ENCODE measurements at regions not wholly inside any gene's neighbourhood (a gene's known extent, or its start where the extent isn't known, plus 50 kb on each side); places are given as distances from the start of the nearest gene placed in this dataset.

- DNase-seq (ENCODE audit: low spot score in 2 of 2) (no peak), ATAC-seq (no peak)
- Mint-ChIP-seq H3K36me3 (no peaks in the 10 kb centered on the region), H3K9me3 (no peaks in the 10 kb centered on the region), H3K27ac (no peak overlapping the region), H3K4me1 (no peaks in the 10 kb centered on the region), H3K4me3 (no peak overlapping the region)
Measured at GRCh38 chr5:35309365-35310130, 79.3 kb upstream of the PRLR start.

- H3K27ac Mint-ChIP-seq: no peak overlapping the region
- no peaks in the 10 kb centered on the region for H3K9me3 Mint-ChIP-seq
- DNase-seq (ENCODE audit: low spot score in 2 of 2) (no peak), ATAC-seq (no peak)
- no peaks in the 10 kb centered on the region for H3K4me1 Mint-ChIP-seq
- H3K4me3 Mint-ChIP-seq: no peak overlapping the region
- no peaks in the 10 kb centered on the region for H3K36me3 Mint-ChIP-seq
Measured at GRCh38 chr5:35308421-35308820, 78.1 kb upstream of the PRLR start.

DNA sequence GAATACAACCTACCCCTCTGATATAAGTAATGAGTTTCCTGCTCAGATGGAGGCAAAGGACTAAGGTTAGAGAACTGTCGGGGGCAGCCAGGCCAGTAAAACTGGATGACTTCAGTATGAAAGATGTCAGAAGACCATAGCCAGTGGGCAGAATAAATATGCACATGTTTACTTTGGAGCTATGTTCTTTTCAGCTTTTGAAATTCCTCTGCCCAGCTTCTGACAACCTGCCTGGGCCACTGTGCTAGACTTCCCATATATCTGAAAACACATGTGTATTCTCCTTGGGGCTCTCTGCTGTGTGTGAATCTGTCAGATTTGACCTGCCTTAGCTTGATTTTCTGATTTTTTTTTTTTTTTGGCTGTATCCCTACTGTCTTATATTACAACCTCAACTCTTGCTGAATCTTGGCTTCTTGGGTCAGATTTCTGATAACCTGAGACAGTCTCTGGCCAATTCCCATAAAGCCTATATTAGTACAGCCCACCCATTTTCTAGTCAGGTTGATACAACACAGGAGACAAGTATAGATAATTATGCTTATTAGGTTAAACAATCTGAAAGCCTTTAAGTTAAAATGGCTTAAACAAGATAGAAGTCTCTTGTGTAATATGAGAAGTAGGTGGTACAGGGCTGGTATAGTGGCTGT lies 76.6 kb upstream of the PRLR start:
- Mint-ChIP-seq H3K4me3 (no peak overlapping the region), H3K27ac (no peak overlapping the region), H3K4me1 (no peaks in the 10 kb centered on the region), H3K9me3 (no peaks in the 10 kb centered on the region), H3K36me3 (no peaks in the 10 kb centered on the region)
- ATAC-seq (no peak), DNase-seq (ENCODE audit: low spot score in 2 of 2) (no peak)

DNA sequence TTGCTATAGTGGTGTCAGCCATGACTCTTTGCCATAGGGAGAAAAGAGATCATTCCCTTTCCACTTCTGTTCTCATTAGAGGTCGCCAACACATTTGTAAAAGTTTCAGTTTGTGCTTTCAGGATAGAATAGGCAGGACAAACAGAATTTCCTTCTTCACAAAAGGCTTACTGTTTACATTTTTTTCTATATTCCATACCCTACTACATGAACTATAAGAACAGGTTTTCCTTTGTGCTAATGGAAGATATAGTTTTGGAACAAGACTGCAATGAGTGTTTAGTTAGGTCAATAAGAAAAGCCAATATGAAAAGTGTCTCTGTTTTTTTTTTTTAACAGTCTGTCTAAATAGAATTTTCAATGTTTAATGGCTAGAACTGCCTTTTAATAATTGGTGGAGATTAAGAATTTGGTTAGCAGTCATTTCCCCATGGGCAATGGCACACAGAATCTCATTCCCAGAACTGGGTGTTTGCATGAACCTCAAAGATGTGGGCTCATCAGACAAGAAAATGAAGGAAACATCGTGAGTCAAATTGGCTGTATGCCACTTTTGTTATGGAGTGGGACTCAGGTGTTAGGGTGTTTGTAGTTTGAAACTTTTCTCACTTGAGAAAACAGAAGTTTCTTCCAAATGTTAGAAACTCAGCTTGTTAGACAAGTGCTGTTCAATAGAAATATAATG lies 75.2 kb upstream of the PRLR start:
- Mint-ChIP-seq H3K4me1 (no peaks in the 10 kb centered on the region), H3K27ac (no peak overlapping the region), H3K36me3 (no peaks in the 10 kb centered on the region), H3K4me3 (no peak overlapping the region), H3K9me3 (peaks cover 2% of the 10 kb centered on the region)
- ATAC-seq (no peak), DNase-seq (ENCODE audit: low spot score in 2 of 2) (no peak)

DNA sequence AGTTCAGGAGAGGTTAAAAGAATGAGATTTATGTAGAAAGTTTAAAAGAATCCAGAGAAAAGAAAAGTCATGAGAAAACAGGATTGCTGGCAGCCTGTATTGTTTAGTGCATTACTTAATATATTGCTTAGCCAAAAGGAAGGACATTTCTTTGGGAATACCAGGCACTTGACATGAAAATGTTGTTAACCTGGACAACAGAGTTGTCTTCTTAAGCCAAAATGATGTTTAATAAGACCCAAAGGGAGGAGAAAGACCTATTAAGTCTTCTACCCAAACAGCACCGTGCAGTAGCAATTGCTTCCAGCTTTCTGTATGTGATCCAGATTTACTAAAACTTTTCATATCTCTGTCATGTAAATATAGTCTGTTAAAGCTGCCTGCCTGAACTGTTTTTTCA lies 74.0 kb upstream of the PRLR start:
- Mint-ChIP-seq H3K4me3 (no peak overlapping the region), H3K9me3 (peaks cover 2% of the 10 kb centered on the region), H3K36me3 (no peaks in the 10 kb centered on the region), H3K27ac (no peak overlapping the region), H3K4me1 (no peaks in the 10 kb centered on the region)
- DNase-seq (ENCODE audit: low spot score in 2 of 2) (no peak), ATAC-seq (no peak)

GRCh38 chr5:35303152-35303551 lies 72.9 kb upstream of the PRLR start:
- Mint-ChIP-seq H3K9me3 (peaks cover 2% of the 10 kb centered on the region), H3K36me3 (no peaks in the 10 kb centered on the region), H3K4me1 (no peaks in the 10 kb centered on the region), H3K4me3 (no peak overlapping the region), H3K27ac (no peak overlapping the region)
- ATAC-seq (no peak), DNase-seq (ENCODE audit: low spot score in 2 of 2) (no peak)

GRCh38 chr5:35302544-35302943 lies 72.3 kb upstream of the PRLR start:
- Mint-ChIP-seq H3K9me3 (peaks cover 2% of the 10 kb centered on the region), H3K4me3 (no peak overlapping the region), H3K36me3 (no peaks in the 10 kb centered on the region), H3K27ac (no peak overlapping the region), H3K4me1 (no peaks in the 10 kb centered on the region)
- no peak for ATAC-seq
- no peak for DNase-seq (ENCODE audit: low spot score in 2 of 2)

DNA sequence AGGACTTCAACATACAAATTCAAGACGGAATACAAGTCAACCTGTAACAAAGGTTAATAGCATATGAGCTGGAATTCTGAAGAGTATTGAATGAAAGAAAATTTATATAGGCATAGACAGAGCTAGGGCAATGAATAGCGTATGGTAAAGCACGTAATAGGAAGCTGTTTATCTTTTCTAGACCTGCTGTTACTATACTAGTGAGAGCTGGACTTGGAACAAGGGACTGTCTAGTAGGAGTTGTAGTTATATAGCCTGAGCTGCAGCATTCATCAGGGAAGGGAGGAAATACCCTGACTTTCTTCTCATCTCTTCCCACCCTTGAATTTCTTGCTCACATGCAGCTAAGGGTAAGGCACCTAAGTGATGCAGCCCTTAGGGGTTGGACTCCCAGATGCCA lies 67.5 kb upstream of the PRLR start:
- ATAC-seq (no peak), DNase-seq (ENCODE audit: low spot score in 2 of 2) (no peak)
- no peak overlapping the region for H3K27ac Mint-ChIP-seq
- no peak overlapping the region for H3K4me3 Mint-ChIP-seq
- no peaks in the 10 kb centered on the region for H3K4me1 Mint-ChIP-seq
- H3K36me3 Mint-ChIP-seq: no peaks in the 10 kb centered on the region
- H3K9me3 Mint-ChIP-seq: peaks cover 2% of the 10 kb centered on the region

DNA sequence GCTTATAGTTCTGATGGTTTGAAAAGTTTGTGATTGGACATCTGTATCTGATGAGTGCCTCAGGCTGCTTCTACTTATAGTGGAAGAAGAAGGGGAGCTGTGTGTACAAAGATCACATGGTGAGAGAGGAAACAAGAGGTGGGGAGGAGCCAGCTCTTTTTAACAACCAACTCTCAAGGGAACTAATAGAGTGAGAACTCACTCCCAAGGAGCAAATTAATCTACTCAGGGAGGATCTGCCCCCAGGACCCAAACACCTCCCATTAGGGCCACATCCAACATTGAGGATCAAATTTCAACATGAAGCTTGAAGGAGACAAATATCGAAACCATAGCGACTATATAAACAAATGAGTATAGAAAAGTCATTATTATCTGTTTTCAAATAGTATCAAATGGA lies 64.7 kb upstream of the PRLR start:
- ATAC-seq: no peak
- Mint-ChIP-seq H3K36me3 (no peaks in the 10 kb centered on the region), H3K4me3 (no peak overlapping the region), H3K9me3 (no peaks in the 10 kb centered on the region), H3K4me1 (no peaks in the 10 kb centered on the region), H3K27ac (no peak overlapping the region)
- no peak for DNase-seq (ENCODE audit: low spot score in 2 of 2)

GRCh38 chr5:35294017-35294416 lies 63.7 kb upstream of the PRLR start:
- H3K36me3 Mint-ChIP-seq: no peaks in the 10 kb centered on the region
- ATAC-seq: no peak
- no peak overlapping the region for H3K27ac Mint-ChIP-seq
- peaks cover 2% of the 10 kb centered on the region for H3K9me3 Mint-ChIP-seq
- DNase-seq (ENCODE audit: low spot score in 2 of 2): no peak
- H3K4me1 Mint-ChIP-seq: no peaks in the 10 kb centered on the region
- no peak overlapping the region for H3K4me3 Mint-ChIP-seq

- H3K9me3 Mint-ChIP-seq: peaks cover 2% of the 10 kb centered on the region
- H3K4me1 Mint-ChIP-seq: no peaks in the 10 kb centered on the region
Measured at GRCh38 chr5:35285435-35285834, 55.1 kb upstream of the PRLR start.

DNA sequence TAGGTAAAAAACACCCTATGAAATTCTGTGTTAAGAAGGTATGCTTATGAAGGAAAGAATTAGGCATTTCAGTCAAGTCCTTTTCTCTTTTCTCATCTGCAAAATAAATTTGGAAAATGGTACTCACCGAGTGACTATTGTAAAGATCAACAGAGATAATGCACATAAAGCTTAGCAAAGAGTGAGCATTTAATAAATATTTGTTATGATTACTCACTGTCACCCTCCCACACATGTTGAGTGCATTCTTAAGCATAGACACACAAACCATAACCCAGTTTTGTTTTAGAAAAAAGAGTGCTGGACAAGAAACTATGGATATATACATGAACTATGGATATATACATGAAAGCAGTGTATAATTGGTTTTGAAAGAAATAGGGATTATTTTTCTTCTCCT lies 54.7 kb upstream of the PRLR start:
- no peak for ATAC-seq
- no peak overlapping the region for H3K4me3 Mint-ChIP-seq
- DNase-seq (ENCODE audit: low spot score in 2 of 2): no peak
- H3K36me3 Mint-ChIP-seq: no peaks in the 10 kb centered on the region
- H3K27ac Mint-ChIP-seq: no peak overlapping the region
- peaks cover 2% of the 10 kb centered on the region for H3K9me3 Mint-ChIP-seq
- H3K4me1 Mint-ChIP-seq: no peaks in the 10 kb centered on the region

More at GRCh38 chr5:35285435-35285834, 55.1 kb upstream of the PRLR start:
- Mint-ChIP-seq H3K4me3 (no peak overlapping the region), H3K36me3 (no peaks in the 10 kb centered on the region), H3K27ac (no peak overlapping the region)
- no peak for DNase-seq (ENCODE audit: low spot score in 2 of 2)
- no peak for ATAC-seq

DNA sequence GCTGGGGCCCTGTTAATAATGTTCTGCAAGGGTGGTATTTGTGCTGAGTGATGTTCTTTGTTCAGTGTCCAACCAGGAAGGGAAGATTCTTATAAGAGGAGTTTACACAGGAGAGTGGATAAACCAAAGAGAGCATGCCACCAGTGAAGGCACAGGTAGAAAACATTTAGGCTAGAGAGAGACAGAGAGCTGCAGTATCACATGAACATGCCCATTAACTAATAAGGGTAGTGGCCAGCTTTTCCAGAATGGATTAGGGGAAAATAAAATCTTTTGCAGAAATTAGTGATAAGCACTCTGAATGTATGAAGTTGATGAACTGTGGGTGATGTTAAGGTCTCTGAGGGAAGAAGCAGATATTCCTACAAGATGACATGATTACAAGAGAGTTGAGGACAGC lies 54.1 kb upstream of the PRLR start:
- H3K36me3 Mint-ChIP-seq: no peaks in the 10 kb centered on the region
- H3K27ac Mint-ChIP-seq: no peak overlapping the region
- ATAC-seq (no peak), DNase-seq (ENCODE audit: low spot score in 2 of 2) (no peak)
- H3K4me3 Mint-ChIP-seq: no peak overlapping the region
- H3K9me3 Mint-ChIP-seq: peaks cover 1% of the 10 kb centered on the region
- no peaks in the 10 kb centered on the region for H3K4me1 Mint-ChIP-seq

DNA sequence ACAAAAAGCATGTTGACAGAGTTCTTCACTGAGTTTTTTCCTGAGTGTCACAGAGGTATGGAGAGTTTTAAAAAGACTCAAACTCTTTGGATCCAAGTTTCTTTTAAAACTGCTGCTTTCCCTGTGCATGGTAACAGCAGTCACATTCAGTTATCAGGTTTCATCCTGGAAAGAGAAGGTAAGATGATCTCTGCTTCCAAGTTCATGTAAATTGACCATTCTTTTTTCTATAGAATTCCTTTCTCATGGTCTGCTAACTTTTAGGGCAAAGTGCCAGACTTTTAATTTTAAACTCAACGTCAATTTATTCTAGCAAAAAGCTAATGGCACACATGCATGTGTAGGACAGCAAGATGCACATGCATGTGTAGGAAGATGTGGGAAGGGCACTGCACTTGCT lies 52.5 kb upstream of the PRLR start:
- Mint-ChIP-seq H3K4me1 (no peaks in the 10 kb centered on the region), H3K36me3 (no peaks in the 10 kb centered on the region), H3K9me3 (no peaks in the 10 kb centered on the region), H3K27ac (no peak overlapping the region), H3K4me3 (no peak overlapping the region)
- no peak for ATAC-seq
- no peak for DNase-seq (ENCODE audit: low spot score in 2 of 2)

DNA sequence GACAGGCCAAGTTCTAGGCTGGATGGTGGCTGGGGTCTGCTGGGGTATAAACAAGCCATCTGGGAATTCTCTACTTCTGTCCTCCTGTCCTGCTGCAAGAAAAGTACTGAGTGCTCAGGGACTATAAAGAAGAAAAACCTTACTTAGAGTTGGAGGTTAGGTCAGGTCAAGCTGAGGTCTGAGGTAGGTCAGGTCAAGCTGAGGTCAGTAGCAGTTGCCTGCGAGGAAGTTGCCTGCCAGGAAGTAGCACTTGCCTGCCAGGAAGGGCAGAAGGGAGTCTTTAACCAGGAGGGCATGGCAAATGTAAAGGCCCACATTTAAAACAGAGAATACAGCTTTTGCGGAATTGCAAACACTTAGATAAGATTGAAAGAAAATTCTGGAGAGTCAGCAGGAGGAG lies 51.3 kb upstream of the PRLR start:
- no peak for ATAC-seq
- Mint-ChIP-seq H3K4me3 (no peak overlapping the region), H3K36me3 (no peaks in the 10 kb centered on the region), H3K27ac (no peak overlapping the region), H3K9me3 (no peaks in the 10 kb centered on the region), H3K4me1 (no peaks in the 10 kb centered on the region)
- no peak for DNase-seq (ENCODE audit: low spot score in 2 of 2)
